ENCODE measurements at regions not wholly inside any gene's neighbourhood (a gene's known extent, or its start where the extent isn't known, plus 50 kb on each side); places are given as distances from the start of the nearest gene placed in this dataset.

- Mint-ChIP-seq H3K36me3 (ENCODE audit: low read depth) (no peaks in the 10 kb centered on the region), H3K4me3 (no peak overlapping the region), H3K4me1 (peaks cover 31% of the 10 kb centered on the region), H3K27ac (no peak overlapping the region), H3K27me3 (ENCODE audit: insufficient read depth) (no peaks in the 10 kb centered on the region), H3K9me3 (no peaks in the 10 kb centered on the region)
- Histone ChIP-seq H3K4me1 (ENCODE audit: control insufficient read depth, insufficient read depth, low read length) (no peaks in the 10 kb centered on the region), H3K27me3 (ENCODE audit: control insufficient read depth, insufficient read depth, low read length, poor library complexity, severe bottlenecking) (no peaks in the 10 kb centered on the region), H3K9ac (ENCODE audit: extremely low read depth, low read length, poor library complexity, severe bottlenecking) (no peak overlapping the region), H3K27ac (ENCODE audit: low read depth, low read length) (no peak overlapping the region), H3K36me3 (ENCODE audit: control insufficient read depth, insufficient read depth, low read length) (no peaks in the 10 kb centered on the region), H3K9me3 (ENCODE audit: control insufficient read depth, low read length) (no peaks in the 10 kb centered on the region), H3K4me3 (ENCODE audit: low read length) (no peak overlapping the region)
- no peak for TF ChIP-seq CTCF (conservative IDR thresholded peaks at IDR 0.05)
- DNase-seq = no peak
- WGBS, 2 experiments (ENCODE audit: insufficient coverage in 1 of 2, insufficient read length in 1 of 2) = 90% methylated on average over 1 of the region's 1 CpG; no CpG with 5 or more reads in 1 of the 2 experiments
These were observed 153.6 kb upstream of the ELL2 start for GRCh38 chr5:96115147-96115807.

- Histone ChIP-seq H3K36me3 (ENCODE audit: control insufficient read depth, insufficient read depth, low read length) (no peaks in the 10 kb centered on the region), H3K9me3 (ENCODE audit: control insufficient read depth, low read length) (no peaks in the 10 kb centered on the region), H3K27ac (ENCODE audit: low read depth, low read length) (no peak overlapping the region), H3K9ac (ENCODE audit: extremely low read depth, low read length, poor library complexity, severe bottlenecking) (no peak overlapping the region), H3K4me1 (ENCODE audit: control insufficient read depth, insufficient read depth, low read length) (no peaks in the 10 kb centered on the region), H3K4me3 (ENCODE audit: low read length) (no peak overlapping the region), H3K27me3 (ENCODE audit: control insufficient read depth, insufficient read depth, low read length, poor library complexity, severe bottlenecking) (no peaks in the 10 kb centered on the region)
- Mint-ChIP-seq H3K9me3 (no peaks in the 10 kb centered on the region), H3K4me1 (peaks cover 31% of the 10 kb centered on the region), H3K27ac (no peak overlapping the region), H3K4me3 (no peak overlapping the region), H3K36me3 (ENCODE audit: low read depth) (no peaks in the 10 kb centered on the region), H3K27me3 (ENCODE audit: insufficient read depth) (no peaks in the 10 kb centered on the region)
- DNase-seq = no peak
- no peak for TF ChIP-seq CTCF (conservative IDR thresholded peaks at IDR 0.05)
- WGBS, 2 experiments (ENCODE audit: insufficient coverage in 1 of 2, insufficient read length in 1 of 2) = 92% methylated on average over 2 of the region's 2 CpGs; no CpG with 5 or more reads in 1 of the 2 experiments
These were observed 153.1 kb upstream of the ELL2 start for GRCh38 chr5:96114736-96115135.

- Histone ChIP-seq H3K4me1 (ENCODE audit: control insufficient read depth, insufficient read depth, low read length) (no peaks in the 10 kb centered on the region), H3K9me3 (ENCODE audit: control insufficient read depth, low read length) (peaks cover 4% of the 10 kb centered on the region), H3K27ac (ENCODE audit: low read depth, low read length) (no peak overlapping the region), H3K9ac (ENCODE audit: extremely low read depth, low read length, poor library complexity, severe bottlenecking) (no peak overlapping the region), H3K4me3 (ENCODE audit: low read length) (no peak overlapping the region), H3K36me3 (ENCODE audit: control insufficient read depth, insufficient read depth, low read length) (no peaks in the 10 kb centered on the region), H3K27me3 (ENCODE audit: control insufficient read depth, insufficient read depth, low read length, poor library complexity, severe bottlenecking) (no peaks in the 10 kb centered on the region)
- peaks cover 24% of the 10 kb centered on the region for H3K4me1 Mint-ChIP-seq
- TF ChIP-seq CTCF (conservative IDR thresholded peaks at IDR 0.05) = no peak
- no peaks in the 10 kb centered on the region for H3K36me3 Mint-ChIP-seq (ENCODE audit: low read depth)
- H3K9me3 Mint-ChIP-seq = peaks cover 9% of the 10 kb centered on the region
- 97 to 100% methylated on average over 1 to 2 of the region's 2 CpGs for whole genome bisulfite sequencing, 2 experiments (ENCODE audit: insufficient coverage in 1 of 2, insufficient read length in 1 of 2)
- H3K4me3 Mint-ChIP-seq = no peak overlapping the region
- no peaks in the 10 kb centered on the region for H3K27me3 Mint-ChIP-seq (ENCODE audit: insufficient read depth)
- H3K27ac Mint-ChIP-seq = no peak overlapping the region
- no peak for DNase-seq
These were observed 151.7 kb upstream of the ELL2 start for GRCh38 chr5:96113170-96113939.
